ENCODE measurements at regions not wholly inside any gene's neighbourhood (a gene's known extent, or its start where the extent isn't known, plus 50 kb on each side); places are given as distances from the start of the nearest gene placed in this dataset.
"Not testable (repeated sequence)": the region's sequence is repeated elsewhere in the genome, so short reads cannot be mapped to it uniquely, and the experiment has no call there.

DNA sequence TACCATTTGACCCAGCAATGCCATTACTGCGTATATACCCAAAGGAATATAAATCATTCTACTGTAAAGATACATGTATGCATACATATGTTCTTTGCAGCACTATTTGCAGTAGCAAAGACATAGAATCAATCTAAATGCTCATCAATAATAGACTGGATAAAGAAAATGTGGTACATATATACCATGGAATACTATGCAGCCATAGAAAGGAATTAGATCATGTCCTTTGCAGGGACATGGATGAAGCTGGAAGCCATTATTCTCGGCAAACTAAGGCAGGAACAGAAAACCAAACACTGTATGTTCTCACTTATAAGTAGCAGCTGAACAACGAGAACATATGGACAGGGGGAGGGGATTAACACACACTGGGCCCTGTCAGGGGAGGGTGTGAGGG lies 54.8 kb upstream of the ZNF30 start:
- not testable (repeated sequence) for DNase-seq (ENCODE audit: low read depth)

DNA sequence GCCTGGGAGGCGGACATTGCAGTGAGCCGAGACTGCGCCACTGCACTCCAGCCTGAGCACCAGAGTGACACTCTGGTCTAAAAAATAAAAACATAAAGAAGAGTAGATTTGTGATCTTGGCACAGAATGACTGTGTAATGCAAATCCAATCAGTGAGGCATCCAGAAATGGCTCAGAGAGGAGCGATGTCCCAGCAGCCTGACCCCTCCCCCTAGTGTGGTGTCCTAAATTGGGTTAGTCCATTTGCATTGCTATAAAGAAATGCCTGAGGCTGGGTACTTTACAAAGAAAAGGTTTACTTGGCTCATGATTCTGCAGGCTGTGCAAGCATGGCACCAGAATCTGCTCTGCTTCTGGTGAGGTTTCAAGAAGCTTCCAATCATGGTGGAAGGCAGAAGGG lies 59.1 kb upstream of the ZNF30 start:
- DNase-seq (ENCODE audit: low read depth): no peak

DNA sequence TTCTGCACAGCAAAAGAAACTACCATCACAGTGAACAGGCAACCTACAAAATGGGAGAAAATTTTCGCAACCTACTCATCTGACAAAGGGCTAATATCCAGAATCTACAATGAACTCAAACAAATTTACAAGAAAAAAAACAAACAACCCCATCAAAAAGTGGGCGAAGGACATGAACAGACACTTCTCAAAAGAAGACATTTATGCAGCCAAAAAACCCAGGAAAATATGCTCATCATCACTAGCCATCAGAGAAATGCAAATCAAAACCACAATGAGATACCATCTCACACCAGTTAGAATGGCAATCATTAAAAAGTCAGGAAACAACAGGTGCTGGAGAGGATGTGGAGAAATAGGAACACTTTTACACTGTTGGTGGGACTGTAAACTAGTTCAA lies 61.5 kb upstream of the ZNF30 start:
- not testable (repeated sequence) for DNase-seq (ENCODE audit: low read depth)

DNA sequence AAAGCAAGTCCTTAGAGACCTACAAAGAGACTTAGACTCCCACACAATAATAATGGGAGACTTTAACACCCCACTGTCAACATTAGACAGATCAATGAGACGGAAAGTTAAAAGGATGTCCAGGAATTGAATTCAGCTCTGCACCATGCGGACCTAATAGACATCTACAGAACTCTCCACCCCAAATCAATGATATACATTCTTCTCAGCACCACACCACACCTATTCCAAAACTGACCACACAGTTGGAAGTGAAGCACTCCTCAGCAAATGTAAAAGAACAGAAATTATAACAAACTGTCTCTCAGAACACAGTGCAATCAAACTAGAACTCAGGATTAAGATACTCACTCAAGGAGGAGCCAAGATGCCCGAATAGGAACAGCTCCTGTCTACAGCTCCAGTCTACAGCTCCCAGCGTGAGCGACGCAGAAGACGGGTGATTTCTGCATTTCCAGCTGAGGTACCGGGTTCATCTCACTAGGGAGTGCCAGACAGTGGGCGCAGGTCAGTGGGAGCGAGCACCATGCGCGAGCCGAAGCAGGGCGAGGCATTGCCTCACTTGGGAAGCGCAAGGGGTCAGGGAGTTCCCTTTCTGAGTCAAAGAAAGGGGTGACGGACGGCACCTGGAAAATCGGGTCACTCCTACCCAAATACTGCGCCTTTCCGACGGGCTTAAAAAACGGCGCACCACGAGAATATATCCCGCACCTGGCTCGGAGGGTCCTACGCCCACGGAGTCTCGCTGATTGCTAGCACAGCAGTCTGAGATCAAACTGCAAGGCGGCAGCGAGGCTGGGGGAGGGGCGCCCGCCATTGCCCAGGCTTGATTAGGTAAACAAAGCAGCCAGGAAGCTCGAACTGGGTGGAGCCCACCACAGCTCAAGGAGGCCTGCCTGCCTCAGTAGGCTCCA lies 66.6 kb upstream of the ZNF30 start:
- DNase-seq (ENCODE audit: low read depth): not testable (repeated sequence)

DNA sequence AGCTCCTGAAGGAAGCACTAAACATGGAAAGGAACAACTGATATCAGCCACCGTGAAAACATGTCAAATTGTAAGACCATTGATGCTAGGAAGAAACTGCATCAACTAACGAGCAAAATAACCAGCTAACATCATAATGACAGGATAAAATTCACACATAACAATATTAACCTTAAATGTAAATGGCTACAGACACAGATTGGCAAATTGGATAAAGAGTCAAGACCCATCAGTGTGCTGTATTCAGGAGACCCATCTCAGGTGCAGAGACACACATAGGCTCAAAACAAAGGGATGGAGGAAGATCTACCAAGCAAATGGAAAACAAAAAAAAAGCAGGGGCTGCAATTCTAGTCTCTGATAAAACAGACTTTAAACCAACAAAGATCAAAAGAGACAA lies 67.4 kb upstream of the ZNF30 start:
- DNase-seq (ENCODE audit: low read depth): not testable (repeated sequence)

DNA sequence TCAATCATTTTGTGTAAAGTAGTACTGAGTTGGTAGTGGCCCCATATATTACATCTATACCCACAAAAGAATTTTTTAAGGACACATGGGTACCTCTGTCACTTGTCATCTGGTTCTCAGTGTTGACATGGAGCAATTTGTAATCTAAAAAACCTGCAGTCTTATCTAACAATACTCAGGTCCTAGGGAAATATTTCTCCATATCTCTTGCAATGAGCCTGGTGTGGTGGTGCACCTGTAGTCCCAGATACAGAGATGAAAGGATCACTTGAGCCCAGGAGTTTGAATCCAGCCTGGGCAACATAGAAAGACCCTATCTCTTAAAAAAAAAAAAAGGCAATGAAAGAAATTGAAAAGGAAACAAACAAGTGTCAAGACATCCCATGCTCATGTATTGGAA lies 70.7 kb upstream of the ZNF30 start:
- DNase-seq (ENCODE audit: low read depth): no peak

DNA sequence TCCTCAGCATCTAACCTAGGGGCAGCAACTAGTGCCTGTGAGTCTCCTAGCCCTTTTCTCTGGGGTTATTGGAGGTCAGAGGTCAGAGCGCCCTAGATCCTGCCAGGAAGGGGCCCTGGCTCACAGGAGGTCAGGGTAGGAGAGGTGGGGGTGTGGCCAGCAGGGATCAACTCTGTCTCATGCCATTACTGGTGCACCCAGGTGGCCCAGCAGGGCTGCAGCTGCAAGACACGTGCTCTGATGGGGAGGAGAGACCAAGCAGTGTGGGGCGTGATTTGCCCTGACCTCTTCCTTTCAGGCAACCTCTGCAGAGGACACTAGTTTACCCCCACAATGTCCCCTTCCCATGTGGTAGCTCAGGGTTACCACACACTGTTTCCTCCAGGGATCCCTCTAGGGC lies 73.3 kb upstream of the ZNF30 start:
- no peak for DNase-seq (ENCODE audit: low read depth)

DNA sequence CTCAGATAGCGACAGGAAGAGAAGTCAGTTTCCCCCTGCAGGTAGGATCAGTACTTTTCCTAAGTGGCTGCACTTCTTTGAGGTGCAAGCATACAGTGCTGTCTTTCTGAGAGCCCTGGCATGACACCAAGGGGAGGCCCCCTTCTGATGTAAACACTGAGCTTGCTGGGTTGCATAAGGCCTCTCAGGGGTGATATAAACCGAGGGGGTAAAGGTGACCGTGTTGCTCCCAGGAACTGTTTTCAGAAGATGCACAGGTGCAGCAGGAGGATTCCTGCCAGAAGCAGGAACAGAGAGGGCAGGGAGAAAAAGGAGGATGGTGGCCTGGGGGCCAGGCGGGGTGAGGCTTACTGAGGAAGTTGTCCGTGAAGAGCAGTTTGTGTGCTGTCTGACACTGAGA lies 74.0 kb upstream of the ZNF30 start:
- no peak for DNase-seq (ENCODE audit: low read depth)

DNA sequence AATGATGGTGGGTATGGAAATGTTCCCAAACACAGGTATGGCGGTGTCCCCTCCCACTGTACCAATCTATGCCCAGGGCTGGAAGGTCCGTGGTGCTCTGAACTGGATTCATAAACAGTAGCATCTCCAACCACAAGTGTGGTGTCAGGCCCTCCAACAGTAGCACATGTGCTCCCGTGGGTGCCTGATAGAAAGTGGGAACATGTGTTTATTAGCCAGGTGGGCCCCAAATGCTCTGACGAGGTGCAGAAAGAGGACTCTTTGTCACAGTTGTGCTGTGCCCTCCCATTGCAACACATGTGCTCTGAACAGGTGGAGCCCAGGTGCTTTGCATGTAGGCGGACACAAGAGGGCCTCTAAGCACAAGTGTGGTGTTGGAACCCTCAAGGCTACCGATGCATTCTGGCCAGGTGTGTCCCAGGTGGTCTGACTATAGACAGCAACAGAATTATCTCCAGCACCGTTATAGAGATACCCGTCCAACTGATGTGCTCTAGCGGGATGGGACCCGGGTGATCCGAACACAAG lies 75.4 kb upstream of the ZNF30 start:
- DNase-seq (ENCODE audit: low read depth): no peak

DNA sequence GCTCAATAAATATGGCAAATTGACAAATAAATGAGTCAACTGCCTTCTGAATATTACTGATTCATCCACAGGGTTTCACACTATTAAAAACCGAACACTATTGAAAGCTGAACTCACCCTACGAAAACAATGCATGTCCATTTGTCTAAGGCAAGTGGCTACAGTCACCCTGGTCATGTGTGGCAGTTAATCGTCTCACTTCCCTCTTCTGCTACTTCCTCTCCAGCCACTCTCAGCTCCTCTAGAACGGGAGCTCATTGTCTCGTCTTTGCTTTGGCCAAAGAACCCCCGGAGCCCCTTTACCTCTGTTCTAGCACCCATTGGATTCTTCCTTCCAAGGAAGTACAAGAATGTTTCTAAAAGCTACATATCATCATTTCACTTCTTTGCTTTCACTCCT lies 74.4 kb upstream of the ZNF599 start:
- DNase-seq (ENCODE audit: low read depth): no peak

DNA sequence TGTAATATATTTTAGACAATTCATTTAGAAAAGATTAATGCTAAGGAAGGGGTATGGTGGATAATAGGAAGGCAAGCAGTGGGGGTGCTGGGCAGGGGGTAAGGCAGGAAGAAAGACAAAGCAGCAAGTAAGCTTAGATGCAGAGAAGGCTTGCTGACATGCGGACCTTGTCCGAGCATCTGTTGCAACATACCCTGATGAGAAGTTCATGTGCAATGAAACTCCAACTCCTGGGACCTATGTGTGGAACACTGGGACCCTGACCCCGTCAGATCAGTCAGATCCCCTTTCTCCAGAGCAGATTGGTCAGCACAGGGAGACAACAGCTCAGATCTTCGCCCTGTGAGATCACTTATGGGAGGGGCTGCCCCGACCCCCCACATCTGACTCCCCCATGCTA lies 71.3 kb upstream of the ZNF599 start:
- no peak for DNase-seq (ENCODE audit: low read depth)

DNA sequence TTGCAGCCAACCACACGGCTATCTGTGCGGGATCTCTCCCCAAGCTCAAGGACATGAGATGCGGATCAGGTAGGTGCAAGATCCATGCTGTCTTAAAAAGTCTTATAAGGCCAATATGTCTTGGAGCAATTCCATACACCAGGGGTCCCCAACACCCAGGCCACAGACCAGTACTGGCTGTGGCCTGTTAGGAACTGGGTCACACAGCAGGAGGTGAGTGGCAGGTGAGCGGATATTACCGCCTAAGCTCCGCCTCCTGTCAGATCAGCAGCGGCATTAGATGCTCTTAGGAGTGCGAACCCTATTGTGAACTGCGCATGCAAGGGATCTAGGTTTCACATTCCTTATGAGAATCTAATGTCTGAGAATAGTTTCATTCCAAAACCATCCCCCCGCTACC lies 68.8 kb upstream of the ZNF599 start:
- no peak for DNase-seq (ENCODE audit: low read depth)

DNA sequence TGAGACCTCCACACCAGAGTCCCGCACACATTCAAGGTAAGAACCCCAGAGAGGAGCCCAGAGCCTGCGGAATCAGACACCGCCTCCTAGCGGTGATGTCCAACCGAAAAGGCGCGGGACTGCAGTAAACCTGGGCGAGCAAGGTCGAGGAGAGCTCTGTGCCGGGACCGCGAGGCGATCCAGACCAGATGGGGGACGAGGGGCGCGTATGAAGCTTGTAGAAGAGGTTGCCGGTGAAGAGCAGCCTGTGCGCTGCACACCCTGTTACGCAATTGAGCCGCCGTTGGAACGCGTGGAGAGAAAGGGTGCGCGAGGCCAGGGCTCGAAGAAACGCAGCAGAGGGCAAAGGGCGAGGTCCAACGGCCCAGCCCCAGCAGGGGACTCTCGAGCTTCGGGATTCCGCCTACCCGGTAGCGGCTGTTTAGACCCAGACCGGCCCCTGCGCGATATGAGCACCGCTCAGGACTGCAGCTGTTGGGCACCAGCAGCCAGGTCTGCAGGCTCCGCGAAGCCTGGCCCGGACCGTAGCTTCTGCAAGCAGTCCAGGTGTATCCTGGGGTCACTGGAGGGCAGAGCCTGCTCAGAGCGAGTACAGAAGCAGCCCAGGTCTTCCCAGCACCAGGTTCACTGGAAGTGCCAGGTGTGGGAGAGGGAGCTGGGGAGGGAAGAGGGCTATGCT lies 65.9 kb upstream of the ZNF599 start:
- DNase-seq (ENCODE audit: low read depth): peak; percentile 11

DNA sequence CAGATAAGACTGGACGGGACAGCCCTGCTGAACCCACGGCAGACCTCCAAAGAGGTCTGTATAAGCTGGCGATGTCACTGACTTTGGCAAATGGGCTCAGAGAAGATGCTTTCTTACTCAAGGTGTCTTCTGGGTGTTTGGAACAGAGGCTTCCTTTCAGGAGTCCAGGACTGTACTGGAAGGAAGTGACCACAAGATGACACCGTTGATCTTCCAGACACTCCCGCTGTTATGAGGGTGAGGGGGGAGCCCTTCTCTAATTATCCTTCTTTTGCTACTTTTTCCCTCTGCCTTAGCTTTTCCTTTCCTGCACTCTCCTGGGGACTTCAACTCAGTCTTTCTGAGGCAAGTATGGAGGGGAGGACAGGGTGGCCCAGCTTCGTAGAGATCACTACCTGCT lies 65.2 kb upstream of the ZNF599 start:
- DNase-seq (ENCODE audit: low read depth): peak; percentile 35

DNA sequence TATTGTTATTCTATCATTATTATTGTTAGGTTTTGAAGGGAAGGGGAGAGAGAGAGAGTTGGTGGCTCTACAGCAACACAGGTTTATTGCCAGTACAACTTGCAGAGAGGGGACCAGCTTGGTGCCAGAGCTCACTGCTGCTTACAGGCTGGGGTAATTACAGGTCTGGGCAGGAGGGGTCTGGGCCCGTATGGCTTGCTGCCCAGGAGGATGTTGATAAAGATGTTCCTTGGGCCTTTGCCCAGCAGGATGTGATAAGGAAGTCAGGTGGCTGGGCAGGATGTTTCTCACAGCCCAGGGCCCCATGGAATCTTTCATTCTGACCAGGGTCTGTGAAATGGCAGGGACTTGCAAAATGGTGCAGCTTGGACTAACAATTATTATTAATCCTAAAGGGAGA lies 64.2 kb upstream of the ZNF599 start:
- DNase-seq (ENCODE audit: low read depth): no peak

DNA sequence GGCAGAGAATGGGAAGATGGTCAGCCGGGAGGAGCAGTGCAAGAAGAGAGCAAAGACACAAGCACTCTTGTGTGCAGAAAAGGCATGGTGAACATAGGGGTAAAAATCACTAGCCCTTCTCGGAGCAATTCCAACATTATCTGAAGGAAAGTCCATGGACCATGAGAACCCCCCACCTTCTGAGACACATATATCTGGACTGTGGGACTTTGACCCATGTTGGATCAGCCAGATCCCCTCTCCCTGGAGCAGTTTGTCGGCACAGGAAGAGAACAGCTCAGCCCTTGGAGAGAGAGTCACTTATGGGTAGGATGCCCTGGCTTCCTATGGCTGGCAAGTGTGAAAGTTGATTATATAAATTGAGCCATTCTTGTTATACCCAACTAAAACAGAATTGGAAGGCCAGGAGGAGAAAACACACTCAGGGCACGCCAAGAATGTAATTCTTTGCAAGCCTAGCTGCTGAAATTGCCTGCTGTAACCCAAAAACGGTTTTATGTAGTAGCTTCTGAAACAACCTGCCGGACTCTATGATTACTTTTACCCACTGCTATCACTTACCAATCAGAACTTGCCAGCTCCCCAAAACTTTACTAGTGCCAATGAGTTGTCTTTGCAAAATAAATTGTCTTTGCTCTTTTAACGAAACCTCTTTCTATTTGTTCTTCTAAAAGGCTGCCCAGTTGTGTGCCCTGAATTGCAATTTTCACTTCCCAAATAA lies 62.8 kb upstream of the ZNF599 start:
- no peak for DNase-seq (ENCODE audit: low read depth)

DNA sequence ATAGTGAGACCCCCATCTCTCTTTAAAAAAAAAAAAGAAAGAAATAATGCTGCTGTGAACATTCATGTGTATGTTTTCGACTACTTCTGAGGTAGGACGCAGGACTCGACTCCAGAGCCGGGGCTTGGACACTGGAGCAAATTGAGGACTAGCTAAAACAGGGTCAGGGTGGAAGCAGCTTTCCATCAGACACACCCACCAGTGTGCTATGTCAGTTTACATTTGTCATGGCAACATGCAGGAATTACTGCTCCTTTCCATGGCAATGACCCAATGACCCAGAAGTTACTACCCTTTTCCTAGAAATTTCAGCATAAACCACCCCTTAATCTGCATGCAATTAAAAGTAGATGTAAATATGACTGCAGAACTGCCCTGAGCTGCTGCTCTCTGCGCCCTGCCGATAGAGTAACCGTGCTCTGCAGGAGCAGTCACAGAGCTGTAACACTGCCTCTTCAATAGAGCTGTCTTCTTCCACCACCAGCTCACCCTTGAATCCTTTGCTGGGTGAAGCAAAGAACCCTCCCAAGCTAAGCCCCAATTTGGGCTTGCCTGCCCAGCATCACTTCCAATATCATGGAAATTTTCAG lies 61.6 kb upstream of the ZNF599 start:
- DNase-seq (ENCODE audit: low read depth): no peak

DNA sequence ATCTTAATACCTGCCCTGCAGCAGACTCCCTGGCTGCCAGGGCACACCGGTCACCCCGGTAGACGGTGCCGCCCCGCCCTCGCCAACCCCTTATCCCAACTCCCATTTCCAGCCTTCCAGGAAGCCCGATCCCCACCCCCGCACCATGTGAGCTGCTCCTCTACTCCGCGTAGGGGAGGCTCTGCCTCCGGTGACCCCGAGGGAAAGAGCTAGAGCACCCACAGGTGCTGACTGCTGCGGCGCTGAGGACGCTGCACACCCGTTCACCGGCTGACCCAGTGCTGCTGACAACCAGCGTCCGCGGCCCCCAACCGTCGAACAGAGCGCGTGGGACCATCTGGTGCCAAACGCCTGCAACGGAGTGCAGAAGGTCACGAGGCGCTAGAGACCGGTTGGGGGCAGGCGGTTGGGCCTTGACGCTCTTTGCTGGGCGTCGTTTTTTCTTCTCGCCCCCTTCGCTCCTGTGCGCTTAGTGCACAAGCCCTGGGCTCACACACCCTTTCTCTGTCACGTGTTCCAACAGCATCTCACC lies 59.6 kb upstream of the ZNF599 start:
- no peak for DNase-seq (ENCODE audit: low read depth)

DNA sequence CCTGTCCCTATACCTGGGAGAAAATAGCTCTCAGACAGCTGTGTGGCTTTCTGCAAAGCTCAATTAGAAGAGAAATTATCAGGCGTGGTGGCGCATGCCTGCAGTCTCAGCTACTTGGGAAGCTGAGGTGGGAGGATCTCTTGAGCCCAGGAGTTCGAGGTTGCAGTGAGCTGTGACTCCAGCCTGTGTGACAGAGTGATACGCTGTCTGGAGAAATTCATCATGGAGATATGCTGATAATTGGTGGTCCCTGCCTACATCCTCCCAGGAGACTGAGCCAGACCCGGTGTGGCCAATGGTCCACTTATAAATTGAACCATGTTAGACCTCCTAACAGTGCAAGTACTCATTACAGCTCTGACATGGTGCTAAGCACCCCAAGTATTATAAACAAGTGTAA lies 58.7 kb upstream of the ZNF599 start:
- no peak for DNase-seq (ENCODE audit: low read depth)

DNA sequence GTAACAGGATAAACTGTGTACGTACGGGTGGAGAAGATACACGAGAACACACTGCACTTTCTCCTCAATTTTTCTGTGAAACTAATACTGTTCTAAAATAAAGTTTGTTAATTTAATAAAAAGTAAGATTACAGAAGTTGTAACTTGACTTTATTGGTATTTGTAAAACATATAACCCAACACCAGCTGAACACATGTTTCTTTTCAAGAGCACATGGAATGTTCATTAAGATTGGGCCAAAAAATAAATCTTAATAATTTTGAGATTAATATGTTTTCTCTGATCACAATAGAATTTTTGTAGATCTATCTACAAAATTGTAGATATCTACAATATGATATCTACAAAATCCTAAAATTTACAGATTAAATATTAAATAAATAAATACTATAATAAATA lies 55.1 kb upstream of the ZNF599 start:
- no peak for DNase-seq (ENCODE audit: low read depth)

DNA sequence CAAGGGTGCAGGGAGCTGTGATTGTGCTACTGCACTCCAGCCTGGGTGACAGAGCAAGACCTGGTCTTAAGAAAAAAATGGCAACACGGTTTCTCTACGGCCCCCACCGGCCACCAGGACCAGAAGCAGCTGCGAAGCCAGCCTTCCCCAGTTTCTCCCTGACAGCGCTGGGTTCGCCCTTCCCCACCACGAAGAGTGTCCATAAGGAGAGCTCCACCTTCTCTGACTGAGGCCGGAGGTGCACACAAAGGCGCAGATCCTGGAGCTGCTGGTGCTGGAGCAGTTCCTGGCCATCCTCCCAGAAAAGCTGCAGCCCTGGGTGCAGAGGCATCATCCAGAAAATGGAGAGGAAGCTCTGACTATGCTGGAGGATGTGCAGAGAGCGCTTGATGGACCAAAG lies 52.2 kb upstream of the ZNF599 start:
- no peak for DNase-seq (ENCODE audit: low read depth)

DNA sequence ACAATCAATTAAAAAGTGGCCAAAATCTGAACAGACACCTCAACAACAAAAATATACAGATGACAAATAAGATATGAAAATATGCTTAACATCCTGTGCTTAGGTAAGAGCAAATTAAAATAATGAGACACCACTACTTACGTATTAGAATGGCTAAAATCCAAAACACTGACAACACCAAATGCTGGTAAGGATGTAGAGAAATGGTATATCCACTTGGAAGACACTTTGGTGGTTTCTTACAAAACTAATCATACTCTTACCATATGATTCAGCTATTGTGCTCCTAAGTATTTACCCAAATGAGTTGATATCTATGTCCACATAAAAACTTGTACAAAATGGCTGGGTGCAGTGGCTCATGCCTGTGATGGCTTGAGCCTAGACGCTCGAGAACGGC lies 51.7 kb upstream of the ZNF599 start:
- DNase-seq (ENCODE audit: low read depth): no peak
